GM18861 (cell line): ENCODE measurements at regions not wholly inside any gene's neighbourhood (a gene's known extent, or its start where the extent isn't known, plus 50 kb on each side); places are given as distances from the start of the nearest gene placed in this dataset.

ENCODE experiments used
- ATAC-seq: cut with Tn5 transposase; IDR thresholded peaks from one replicate; pipeline ENCODE4 v1.9.1; 2021; ENCODE audit not compliant: unreplicated experiment

GRCh38 chr10:84770824-84771223 lies 442.4 kb downstream of the CCSER2 start:
- no peak for ATAC-seq

DNA sequence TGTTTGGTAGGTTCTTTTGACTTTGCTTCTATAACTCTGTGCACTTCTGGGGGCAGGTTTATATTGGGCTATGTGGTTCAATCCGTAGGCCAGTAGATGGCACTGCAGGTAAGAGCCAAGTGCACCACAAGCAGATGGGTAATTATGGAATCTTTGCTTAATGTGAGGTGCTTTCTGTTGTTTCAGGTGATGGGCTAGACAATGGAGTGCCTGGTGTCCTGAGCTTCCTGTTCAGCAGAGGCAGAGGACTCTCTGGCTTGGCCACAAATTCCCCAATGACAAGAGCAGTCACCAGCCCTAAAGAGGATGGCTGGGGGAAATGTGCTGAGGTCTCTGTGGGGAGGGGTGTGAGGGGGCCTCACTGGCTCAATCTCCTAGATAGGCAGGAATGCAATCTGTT lies 455.0 kb downstream of the CCSER2 start:
- ATAC-seq: peak; percentile 65

DNA sequence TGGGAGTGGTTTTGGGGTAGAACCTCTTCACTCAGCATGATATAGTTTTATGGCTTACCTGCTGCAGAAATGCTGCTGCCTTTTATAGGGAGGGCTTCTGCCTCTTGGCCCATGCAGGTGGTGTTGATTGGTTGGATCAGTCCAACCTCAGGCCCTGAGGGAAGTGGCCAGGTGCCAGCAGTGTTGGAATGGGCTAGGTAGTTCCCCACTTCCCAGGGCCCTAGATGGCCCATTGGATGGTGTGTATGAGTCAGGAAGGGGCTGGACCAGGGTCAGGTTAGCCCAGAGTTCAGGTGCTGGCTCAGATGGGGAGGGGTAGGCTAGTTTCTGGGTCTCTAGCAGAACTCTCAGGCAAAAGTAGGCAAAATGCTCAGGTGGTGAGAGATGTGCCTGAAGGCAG lies 455.5 kb downstream of the CCSER2 start:
- no peak for ATAC-seq

DNA sequence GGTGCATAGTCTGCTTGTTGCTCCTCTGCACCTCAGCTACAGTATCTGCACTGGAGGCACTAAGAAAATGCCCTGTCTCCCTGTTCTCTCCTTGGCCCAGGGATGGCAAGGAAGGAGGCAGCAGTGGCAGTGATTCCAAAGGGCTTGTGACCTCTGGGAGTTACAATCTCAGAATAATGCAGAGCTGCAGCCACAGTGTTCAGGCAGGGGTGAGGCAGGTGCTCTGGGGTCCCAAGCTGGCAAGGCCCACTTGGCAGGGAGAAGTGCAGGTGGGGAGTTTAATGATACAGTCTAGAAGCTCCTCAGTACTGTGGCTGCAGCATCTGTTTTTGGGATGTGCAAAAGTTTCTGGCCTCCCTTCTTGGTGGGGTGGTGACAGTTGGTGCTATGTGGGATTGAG lies 456.4 kb downstream of the CCSER2 start:
- no peak for ATAC-seq

- ATAC-seq: no peak
Observed at GRCh38 chr10:84789026-84789425, 460.6 kb downstream of the CCSER2 start.

- ATAC-seq: no peak
Observed at GRCh38 chr10:84798312-84798711, 469.9 kb downstream of the CCSER2 start.

- no peak for ATAC-seq
Observed at GRCh38 chr10:84801156-84801555, 472.8 kb downstream of the CCSER2 start.

DNA sequence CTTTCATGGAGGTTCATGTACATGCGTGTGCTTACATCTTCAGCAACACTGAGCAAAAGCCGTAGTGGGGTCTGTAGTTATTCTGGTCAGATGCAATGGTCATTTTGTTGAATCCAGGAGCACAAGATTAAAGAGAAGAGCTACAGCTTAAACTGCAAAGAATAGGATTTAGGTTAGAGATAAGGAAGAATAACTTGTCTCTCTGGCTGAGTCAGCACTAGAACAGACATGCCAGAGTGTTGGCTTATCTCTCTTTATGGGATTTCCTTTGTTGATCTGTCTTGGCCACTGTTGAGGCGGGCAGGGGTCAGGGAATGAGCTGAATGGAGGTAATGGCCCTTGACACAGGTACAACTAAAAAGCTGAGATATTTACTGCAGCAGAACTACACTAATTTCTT lies 473.5 kb downstream of the CCSER2 start:
- ATAC-seq: no peak

- ATAC-seq: no peak
Observed at GRCh38 chr10:84805149-84805548, 476.8 kb downstream of the CCSER2 start.

GRCh38 chr10:84811113-84811512 lies 482.7 kb downstream of the CCSER2 start:
- ATAC-seq: no peak

DNA sequence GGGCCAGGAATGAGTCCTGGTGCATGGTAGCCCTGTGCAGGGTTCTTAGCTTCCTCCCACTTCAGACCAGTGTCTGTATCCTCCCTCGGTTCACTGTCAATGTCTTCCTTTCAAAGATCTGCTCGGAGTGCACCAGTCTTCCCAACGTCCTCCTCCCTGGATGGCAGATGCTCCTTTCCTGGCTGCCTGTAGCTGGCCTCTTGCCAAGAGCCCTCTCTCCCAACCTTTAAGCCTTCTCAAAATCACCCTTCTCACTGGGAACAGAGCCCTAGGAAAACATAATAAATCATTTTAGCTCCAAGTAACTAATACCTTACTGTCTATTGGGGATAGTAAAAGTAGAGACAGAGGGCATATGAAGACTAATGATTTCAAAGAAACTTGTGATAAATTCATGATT lies 490.6 kb downstream of the CCSER2 start:
- no peak for ATAC-seq

DNA sequence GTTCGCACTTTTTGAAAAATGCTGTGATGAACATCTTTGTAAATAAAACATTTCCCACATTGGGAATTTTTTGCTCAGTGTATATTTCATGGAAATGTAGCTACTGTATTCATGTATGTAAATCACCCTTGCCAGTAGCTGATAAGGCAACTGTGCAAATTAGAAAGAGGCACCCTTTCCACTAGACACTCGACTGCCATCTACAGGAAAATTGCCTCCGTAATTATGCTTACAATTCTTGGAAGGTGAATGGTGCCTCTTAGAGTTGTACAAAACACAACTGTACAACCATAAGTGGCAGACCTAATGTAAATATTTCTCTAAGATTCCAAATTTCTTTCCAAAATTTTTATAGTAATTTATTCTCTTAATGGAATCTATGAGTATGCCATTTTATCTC lies 491.7 kb downstream of the CCSER2 start:
- no peak for ATAC-seq

GRCh38 chr10:84820596-84820995 lies 492.2 kb downstream of the CCSER2 start:
- no peak for ATAC-seq

DNA sequence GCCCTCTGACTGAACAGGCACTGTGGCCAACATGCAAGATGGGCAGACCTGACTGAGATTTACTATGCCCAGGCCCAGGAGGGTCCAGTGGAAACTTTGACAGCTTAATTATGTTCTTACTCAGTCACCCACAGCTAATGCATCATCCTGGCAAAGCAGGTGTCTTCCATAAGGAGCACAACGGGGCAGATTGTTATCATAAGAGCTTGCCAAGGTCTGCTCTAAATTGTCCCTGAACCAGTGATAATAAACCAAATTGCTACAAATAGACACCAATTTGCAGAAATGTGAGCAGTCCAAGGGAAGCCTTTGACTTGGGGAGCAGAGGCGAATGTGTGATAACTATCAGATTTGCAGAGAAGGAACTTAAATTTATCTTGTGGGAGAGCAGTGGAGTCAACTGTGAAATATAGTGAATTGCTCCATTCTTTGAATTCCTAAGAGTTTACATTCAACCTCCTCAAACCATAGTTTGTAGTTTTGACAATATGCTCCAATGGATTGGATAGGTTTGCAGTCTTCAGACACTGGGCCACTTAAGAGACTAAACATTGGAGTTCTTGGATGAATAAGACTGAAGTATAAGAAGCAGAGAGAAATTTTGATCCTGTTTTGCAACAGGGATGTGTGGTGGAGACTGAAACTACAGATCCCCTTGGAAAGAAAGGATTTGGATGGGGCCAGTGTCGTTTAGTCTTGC lies 494.7 kb downstream of the CCSER2 start:
- ATAC-seq: no peak

GRCh38 chr10:84824525-84824924 lies 496.1 kb downstream of the CCSER2 start:
- ATAC-seq: no peak

- no peak for ATAC-seq
Observed at GRCh38 chr10:84825330-84825729, 496.9 kb downstream of the CCSER2 start.

DNA sequence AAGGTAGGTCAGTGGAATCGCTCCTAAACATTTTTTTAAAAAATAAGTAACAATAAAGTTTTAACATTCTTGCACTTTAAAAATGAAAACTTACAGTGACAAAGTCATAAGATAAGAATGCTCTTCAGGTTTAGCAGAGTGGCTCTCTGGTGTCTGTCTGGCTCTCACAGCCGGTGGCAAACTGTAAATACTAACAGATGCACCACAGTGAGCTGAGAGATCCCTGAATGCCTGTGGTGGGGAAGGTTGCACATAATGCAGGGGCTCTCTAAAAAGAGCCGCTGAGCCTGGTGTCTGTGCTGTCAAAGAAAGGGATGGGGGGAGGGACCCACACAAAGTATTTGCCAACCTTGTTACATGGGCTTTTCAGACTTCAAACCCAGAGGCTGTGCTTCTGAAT lies 498.3 kb downstream of the CCSER2 start:
- no peak for ATAC-seq

DNA sequence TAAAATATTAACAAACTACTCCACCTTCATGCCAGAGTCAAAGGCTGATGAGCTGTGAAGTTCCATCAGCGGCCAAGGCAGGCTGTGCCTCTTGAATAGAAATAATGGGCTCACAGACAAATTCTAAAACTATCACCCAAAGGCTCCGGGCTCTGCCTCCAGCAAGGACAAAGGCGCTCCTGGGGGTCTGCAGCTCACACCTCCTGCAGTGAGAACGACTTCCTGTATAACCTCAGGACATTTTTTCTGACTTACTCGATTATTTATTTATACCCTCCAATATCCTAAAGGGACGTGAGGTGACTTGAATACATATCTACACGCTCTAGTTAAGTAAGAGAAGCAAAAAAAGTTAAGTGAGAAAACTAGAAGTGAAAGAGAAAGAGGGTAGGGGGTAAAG lies 500.7 kb downstream of the CCSER2 start:
- ATAC-seq: no peak

DNA sequence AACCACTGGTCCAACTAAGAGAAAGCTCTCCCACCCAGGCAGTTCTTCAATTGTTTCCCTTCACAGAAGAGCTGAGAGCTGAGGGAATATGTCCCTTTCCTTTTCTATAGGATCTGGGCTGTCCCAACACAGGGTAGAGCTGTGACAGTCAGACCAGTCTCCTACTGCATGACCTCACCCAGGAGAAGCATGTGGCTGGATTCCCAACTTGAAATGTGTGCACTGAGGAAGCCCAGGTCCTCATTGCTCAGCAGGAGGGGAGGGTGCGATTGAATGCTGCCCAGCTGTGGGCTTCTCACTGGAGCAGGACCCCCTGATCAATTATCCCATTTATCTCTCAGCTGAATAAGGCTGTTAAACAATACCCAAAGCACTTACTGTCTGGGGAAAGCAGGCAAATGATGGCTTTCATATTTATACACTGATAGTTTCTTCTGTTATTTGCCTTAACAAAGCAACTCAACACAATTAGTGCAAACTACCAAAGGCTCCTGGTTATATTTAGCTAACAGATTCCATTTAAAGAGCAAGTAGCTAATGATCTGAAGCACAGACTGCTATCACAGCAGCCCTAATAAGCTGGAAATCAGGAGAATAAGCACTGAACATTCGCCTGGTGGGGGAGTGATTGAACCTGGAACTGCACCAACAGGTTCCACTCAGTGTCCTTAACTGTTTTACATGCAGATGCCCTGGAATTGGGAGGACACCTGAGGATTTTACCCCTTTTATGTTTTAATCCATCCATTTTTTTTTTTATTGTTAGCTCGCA lies 508.8 kb downstream of the CCSER2 start:
- no peak for ATAC-seq

DNA sequence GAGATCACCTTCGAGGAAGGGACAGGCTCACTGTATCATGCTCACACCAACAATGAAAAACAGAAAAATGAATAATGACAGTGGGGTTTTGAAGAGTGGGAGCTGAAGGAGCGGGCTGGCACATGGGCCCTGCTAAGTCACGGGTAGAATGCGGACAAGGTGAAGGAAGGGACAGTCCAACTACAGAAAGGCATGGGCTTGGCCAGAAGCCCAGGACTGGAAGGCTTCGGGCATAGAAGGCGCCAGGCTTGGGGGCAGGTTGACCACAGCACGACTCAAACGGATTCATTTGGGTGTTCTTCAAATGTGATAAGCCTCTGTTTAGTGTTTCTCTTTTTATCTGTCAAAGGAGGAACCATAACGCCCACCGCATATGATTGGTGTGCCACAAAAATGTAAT lies 509.5 kb downstream of the CCSER2 start:
- ATAC-seq: no peak

- ATAC-seq: no peak
Observed at GRCh38 chr10:84838851-84839250, 510.5 kb downstream of the CCSER2 start.

- no peak for ATAC-seq
Observed at GRCh38 chr10:84842593-84842992, 514.2 kb downstream of the CCSER2 start.

GRCh38 chr10:84844461-84844860 lies 516.1 kb downstream of the CCSER2 start:
- ATAC-seq: no peak
